Breast epithelium (tissue), 3 donors: ENCODE measurements at regions not wholly inside any gene's neighbourhood (a gene's known extent, or its start where the extent isn't known, plus 50 kb on each side); places are given as distances from the start of the nearest gene placed in this dataset.

Source experiments
- CTCF ChIP-seq, 3 donors: fragments of 450-650 bp; IDR thresholded peaks; one replicate each; pipeline ENCODE4 v1.5.1; 2016 to 2017; ENCODE audit warnings: antibody characterized with exemption in 3 of 3, mild to moderate bottlenecking in 3 of 3, moderate library complexity in 3 of 3
- POLR2A ChIP-seq: fragments of 450-650 bp; IDR thresholded peaks from one replicate; pipeline ENCODE4 v1.6.1; 2016; ENCODE audit warnings: antibody characterized with exemption, mild to moderate bottlenecking, moderate library complexity
- POLR2AphosphoS5 ChIP-seq, 3 donors: sonication (generic); formaldehyde crosslinking; IDR thresholded peaks; one replicate each; pipeline ENCODE4 v1.6.1; 2017; ENCODE audit warnings: antibody characterized with exemption in 3 of 3

- TF ChIP-seq POLR2AphosphoS5 (IDR thresholded peaks at IDR 0.05) (no peak), POLR2A (no peak), CTCF (IDR thresholded peaks at IDR 0.05) (no peak)
Measured at GRCh38 chr14:65291531-65291930, 121.0 kb upstream of the FUT8 start.
